ENCODE measurements at regions not wholly inside any gene's neighbourhood (a gene's known extent, or its start where the extent isn't known, plus 50 kb on each side); places are given as distances from the start of the nearest gene placed in this dataset.

DNA sequence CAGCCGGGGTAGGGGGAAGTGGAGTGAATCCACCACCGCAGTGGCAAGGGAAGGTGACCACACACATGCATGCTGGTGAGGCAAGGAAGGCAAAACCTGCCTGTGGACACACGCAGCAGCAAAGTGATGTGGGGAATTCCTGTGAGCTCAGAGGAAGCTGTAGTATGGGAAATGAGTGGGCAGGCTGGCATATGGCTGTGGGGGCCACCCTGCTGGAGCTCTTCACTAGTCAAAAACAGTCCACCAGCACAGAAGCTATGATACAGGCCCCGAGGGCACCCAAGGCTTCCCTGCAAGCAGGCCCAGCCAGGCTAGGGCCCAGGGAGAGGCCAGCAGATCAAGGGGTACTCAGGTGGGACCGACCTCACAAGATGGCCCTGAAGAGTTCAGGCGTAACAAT, 239.1 kb downstream of the CHM start:
- ATAC-seq (no peak), DNase-seq (ENCODE audit: extremely low read depth in 1 of 4, low spot score in 3 of 4) (no peak), FAIRE-seq (no peak)
- 0% methylated on average over 6 of the region's 6 CpGs for WGBS (ENCODE audit: insufficient coverage, low coverage, missing lambda C conversion rate)
- Histone ChIP-seq H3K79me2 (ENCODE audit: control insufficient read depth, insufficient read depth, low read length) (no peaks in the 10 kb centered on the region), H3K9me3 (replicated peaks; ENCODE audit: control insufficient read depth, insufficient read depth, low read depth, low read length) (no peaks in the 10 kb centered on the region), H2AFZ (ENCODE audit: low read depth, low read length) (no peak overlapping the region), H3K4me1 (replicated peaks in 1 of 2; ENCODE audit: control insufficient read depth in 2 of 2, insufficient read depth in 2 of 2, low read length in 2 of 2) (no peaks in the 10 kb centered on the region), H3K27me3 (ENCODE audit: control insufficient read depth in 2 of 2, insufficient read depth in 2 of 2, low read length in 2 of 2) (no peaks in the 10 kb centered on the region), H3K36me3 (ENCODE audit: control insufficient read depth, insufficient read depth, low read length) (no peaks in the 10 kb centered on the region), H4K20me1 (replicated peaks; ENCODE audit: control insufficient read depth, insufficient read depth, low read length) (no peaks in the 10 kb centered on the region), H3K9me1 (ENCODE audit: control insufficient read depth, insufficient read depth, low read length) (no peaks in the 10 kb centered on the region), H3K9ac (ENCODE audit: insufficient read depth in 1 of 2, low read depth in 2 of 2, low read length in 2 of 2) (no peak overlapping the region), H3K4me2 (ENCODE audit: insufficient read depth, low read length) (no peak overlapping the region), H3K27ac (ENCODE audit: extremely low read depth, low read depth, low read length) (no peak overlapping the region), H3K4me3 (no peak overlapping the region)
- TF ChIP-seq, protein P1, sequence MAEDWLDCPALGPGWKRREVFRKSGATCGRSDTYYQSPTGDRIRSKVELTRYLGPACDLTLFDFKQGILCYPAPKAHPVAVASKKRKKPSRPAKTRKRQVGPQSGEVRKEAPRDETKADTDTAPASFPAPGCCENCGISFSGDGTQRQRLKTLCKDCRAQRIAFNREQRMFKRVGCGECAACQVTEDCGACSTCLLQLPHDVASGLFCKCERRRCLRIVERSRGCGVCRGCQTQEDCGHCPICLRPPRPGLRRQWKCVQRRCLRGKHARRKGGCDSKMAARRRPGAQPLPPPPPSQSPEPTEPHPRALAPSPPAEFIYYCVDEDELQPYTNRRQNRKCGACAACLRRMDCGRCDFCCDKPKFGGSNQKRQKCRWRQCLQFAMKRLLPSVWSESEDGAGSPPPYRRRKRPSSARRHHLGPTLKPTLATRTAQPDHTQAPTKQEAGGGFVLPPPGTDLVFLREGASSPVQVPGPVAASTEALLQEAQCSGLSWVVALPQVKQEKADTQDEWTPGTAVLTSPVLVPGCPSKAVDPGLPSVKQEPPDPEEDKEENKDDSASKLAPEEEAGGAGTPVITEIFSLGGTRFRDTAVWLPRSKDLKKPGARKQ (CRISPR knock-in tag; IDR thresholded peaks at IDR 0.05): no peak
- TF ChIP-seq CCNT2 (IDR thresholded peaks at IDR 0.05; ENCODE audit: borderline replicate concordance, extremely low read depth, insufficient read length, low read depth, low read length) (no peak), ZNF561 (CRISPR knock-in tag; conservative IDR thresholded peaks at IDR 0.05) (no peak), MAZ (CRISPR knock-in tag; conservative IDR thresholded peaks at IDR 0.05 in 1 of 2, IDR thresholded peaks at IDR 0.05 in 1 of 2) (no peak), ZBTB8A (IDR thresholded peaks at IDR 0.05; ENCODE audit: partially characterized antibody) (no peak), ZNF121 (CRISPR knock-in tag; conservative IDR thresholded peaks at IDR 0.05) (no peak), ZNF3 (CRISPR knock-in tag; IDR thresholded peaks at IDR 0.05) (no peak), ZNF584 (CRISPR knock-in tag; IDR thresholded peaks at IDR 0.05; ENCODE audit: low read depth) (no peak), MTF1 (CRISPR knock-in tag; IDR thresholded peaks at IDR 0.05; ENCODE audit: borderline replicate concordance) (no peak), NEUROD1 (IDR thresholded peaks at IDR 0.05; ENCODE audit: borderline replicate concordance, low read depth, low read length, partially characterized antibody) (no peak)
- TF ChIP-seq, protein P2, sequence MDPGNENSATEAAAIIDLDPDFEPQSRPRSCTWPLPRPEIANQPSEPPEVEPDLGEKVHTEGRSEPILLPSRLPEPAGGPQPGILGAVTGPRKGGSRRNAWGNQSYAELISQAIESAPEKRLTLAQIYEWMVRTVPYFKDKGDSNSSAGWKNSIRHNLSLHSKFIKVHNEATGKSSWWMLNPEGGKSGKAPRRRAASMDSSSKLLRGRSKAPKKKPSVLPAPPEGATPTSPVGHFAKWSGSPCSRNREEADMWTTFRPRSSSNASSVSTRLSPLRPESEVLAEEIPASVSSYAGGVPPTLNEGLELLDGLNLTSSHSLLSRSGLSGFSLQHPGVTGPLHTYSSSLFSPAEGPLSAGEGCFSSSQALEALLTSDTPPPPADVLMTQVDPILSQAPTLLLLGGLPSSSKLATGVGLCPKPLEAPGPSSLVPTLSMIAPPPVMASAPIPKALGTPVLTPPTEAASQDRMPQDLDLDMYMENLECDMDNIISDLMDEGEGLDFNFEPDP (CRISPR knock-in tag; IDR thresholded peaks at IDR 0.05): no peak
- TF ChIP-seq, protein P3, sequence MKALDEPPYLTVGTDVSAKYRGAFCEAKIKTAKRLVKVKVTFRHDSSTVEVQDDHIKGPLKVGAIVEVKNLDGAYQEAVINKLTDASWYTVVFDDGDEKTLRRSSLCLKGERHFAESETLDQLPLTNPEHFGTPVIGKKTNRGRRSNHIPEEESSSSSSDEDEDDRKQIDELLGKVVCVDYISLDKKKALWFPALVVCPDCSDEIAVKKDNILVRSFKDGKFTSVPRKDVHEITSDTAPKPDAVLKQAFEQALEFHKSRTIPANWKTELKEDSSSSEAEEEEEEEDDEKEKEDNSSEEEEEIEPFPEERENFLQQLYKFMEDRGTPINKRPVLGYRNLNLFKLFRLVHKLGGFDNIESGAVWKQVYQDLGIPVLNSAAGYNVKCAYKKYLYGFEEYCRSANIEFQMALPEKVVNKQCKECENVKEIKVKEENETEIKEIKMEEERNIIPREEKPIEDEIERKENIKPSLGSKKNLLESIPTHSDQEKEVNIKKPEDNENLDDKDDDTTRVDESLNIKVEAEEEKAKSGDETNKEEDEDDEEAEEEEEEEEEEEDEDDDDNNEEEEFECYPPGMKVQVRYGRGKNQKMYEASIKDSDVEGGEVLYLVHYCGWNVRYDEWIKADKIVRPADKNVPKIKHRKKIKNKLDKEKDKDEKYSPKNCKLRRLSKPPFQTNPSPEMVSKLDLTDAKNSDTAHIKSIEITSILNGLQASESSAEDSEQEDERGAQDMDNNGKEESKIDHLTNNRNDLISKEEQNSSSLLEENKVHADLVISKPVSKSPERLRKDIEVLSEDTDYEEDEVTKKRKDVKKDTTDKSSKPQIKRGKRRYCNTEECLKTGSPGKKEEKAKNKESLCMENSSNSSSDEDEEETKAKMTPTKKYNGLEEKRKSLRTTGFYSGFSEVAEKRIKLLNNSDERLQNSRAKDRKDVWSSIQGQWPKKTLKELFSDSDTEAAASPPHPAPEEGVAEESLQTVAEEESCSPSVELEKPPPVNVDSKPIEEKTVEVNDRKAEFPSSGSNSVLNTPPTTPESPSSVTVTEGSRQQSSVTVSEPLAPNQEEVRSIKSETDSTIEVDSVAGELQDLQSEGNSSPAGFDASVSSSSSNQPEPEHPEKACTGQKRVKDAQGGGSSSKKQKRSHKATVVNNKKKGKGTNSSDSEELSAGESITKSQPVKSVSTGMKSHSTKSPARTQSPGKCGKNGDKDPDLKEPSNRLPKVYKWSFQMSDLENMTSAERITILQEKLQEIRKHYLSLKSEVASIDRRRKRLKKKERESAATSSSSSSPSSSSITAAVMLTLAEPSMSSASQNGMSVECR (CRISPR knock-in tag; IDR thresholded peaks at IDR 0.05): no peak
- CTCF ChIA-PET (ENCODE audit: low intra/inter-chr PET ratio): no interaction called here
- POLR2A ChIA-PET: no interaction called here
- no TSS peak for BruUV-seq (replicated peaks)
- in situ Hi-C loops (cut with MboI): no loop called here
- intact Hi-C loops (cut with micrococcal nuclease): no loop called here

Data from K562 (cell line).